COLO668 (cell line): ENCODE measurements at regions not wholly inside any gene's neighbourhood (a gene's known extent, or its start where the extent isn't known, plus 50 kb on each side); places are given as distances from the start of the nearest gene placed in this dataset.
"Not testable (repeated sequence)": the region's sequence is repeated elsewhere in the genome, so short reads cannot be mapped to it uniquely, and the experiment has no call there.

Experiments
- DNase-seq: peaks from one replicate; lab custom pipeline; 2025; ENCODE audit not compliant: unreplicated experiment; lab: John Stamatoyannopoulos, UW

DNA sequence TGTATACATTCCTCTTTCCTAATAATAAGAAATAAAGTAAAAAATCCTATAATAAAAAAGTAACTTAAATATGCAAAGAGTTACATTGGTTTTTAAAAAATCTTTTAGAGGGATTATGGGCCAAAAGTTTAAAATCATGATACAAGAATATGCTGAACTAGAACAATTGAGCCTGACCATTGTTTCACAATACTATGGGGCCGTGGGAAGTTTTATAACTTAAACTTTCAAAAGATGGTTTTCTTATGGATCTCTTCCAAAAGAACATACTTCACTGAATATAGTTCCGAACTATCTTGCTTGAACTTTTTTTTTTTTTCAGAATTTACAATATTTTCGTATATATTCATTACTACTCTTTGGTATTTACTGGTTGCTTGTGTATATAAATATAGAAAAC is 97.6 kb downstream of the NFKBIZ start:
- DNase-seq, result no peak

DNA sequence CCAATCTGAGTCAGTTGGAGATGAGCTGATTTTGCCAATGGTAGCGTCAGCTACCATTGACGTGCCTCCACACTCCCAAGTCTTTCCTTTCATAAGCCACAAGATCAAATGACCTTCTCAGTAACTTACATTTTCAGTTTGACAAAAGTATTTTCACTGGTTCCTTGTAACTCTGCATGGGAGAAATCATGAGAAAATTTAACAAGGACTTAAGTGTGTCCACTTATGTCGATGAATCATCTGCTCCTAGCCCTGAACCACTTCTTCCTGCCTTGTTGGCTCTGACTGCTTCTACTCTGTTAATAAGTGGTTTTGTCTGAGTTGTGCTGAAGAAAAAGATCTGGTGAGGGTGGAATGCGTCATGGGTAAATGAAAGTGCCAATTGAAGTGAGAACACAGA is 101.2 kb downstream of the NFKBIZ start:
- no peak for DNase-seq

- no peak for DNase-seq
Measured at GRCh38 chr3:101950985-101951733, 101.8 kb downstream of the NFKBIZ start.

DNA sequence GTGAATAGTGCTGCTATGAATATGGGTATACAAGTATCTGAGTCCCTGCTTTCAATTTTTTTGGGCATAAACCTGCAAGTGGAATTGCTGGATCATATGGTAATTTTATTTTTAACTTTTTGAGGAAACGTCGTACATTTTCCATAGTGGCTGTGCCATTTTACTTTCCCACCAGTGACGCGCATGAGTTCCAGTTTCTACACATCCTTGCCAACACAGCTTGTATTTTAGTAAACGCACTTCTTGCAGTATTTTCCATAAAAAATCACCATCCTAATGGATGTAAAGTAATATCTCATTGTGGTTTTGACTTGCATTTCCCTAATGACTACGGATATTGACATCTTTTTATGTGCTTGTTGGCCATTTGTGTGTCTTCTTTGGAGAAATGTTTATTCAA is 105.0 kb downstream of the NFKBIZ start:
- no peak for DNase-seq

GRCh38 chr3:101954936-101955335 is 105.6 kb downstream of the NFKBIZ start:
- DNase-seq, result no peak

DNA sequence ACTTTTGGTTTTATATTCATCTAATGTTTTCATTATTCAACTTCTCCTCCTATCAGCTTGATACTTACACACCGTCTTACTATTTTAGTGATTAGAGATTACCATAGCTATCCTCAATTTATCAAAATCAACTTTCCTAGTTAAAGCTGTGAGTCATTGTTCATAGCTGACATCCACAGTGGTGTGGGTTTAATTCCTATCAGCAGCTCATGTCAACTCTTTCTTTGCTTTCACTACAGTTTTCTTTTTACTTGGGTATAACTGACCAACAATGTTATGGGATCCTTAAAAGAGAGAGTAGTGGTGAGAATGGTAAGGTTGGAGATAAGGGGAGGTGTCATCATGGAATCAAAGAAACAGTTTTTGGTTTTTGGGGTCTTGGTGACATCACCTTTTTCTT is 112.7 kb downstream of the NFKBIZ start:
- DNase-seq, result no peak

- no peak for DNase-seq
Measured at GRCh38 chr3:101963902-101964362, 114.6 kb downstream of the NFKBIZ start.

GRCh38 chr3:101964861-101965260 is 115.5 kb downstream of the NFKBIZ start:
- DNase-seq, result no peak

- DNase-seq, result no peak
Measured at GRCh38 chr3:101966226-101966625, 116.9 kb downstream of the NFKBIZ start.

GRCh38 chr3:101970212-101970611 is 120.9 kb downstream of the NFKBIZ start:
- no peak for DNase-seq

DNA sequence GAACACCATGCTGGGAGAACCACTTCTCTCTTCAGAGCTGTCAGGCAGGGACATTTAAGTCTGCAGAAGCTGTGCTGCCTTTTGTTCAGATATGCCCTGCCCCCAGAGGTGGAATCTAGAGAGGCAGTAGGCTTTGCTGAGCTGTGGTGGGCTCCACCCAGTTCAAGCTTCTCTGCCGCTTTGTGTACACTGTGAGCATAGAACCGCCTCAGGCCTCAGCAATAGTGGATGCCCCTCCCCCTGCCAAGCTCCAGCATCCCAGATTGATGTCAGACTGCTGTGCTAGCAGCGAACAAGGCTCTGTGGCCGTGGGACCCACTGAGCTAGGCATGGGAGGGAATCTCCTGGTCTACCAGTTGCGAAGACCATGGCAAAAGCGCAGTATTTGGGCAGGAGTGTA is 121.6 kb downstream of the NFKBIZ start:
- DNase-seq, result no peak

- DNase-seq, result no peak
Measured at GRCh38 chr3:101972430-101973162, 123.3 kb downstream of the NFKBIZ start.

GRCh38 chr3:101973163-101973505 is 123.8 kb downstream of the NFKBIZ start:
- no peak for DNase-seq

DNA sequence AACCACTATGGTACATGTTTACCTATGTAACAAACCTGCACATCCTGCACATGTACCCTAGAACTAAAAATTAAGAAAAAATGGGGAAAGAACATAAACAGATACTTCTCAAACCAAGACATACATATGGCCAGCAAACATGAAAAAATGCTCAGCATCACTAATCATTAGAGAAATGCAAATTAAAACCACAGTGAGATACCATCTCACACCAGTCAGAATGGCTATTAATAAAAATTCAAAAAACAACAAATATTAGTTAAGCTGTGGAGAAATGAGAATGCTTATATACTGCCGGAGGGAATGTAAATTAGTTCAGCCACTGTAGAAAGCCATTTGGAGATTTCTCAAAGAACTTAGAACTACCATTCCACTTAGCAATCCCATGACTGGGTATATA is 126.1 kb downstream of the NFKBIZ start:
- DNase-seq, result not testable (repeated sequence)

DNA sequence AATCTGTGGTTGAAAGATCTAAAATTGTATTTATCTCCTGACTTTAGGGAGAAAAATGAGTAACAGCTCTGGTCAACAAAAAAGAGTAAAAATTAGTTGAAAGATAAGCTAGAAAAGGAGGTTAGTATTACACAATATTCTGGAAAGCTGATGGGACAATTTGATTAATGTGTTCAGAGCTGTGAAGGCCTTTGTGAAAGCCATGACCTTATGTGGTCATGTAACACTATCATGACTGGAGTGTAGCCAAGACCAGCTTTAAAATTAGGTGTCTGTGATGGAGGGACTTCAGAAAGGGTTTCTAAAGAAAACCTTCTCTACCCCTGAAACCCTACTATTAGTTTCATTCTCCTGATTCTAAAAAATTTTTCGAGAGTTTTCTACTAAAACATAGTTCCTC is 127.2 kb downstream of the NFKBIZ start:
- no peak for DNase-seq

GRCh38 chr3:101978348-101978747 is 129.0 kb downstream of the NFKBIZ start:
- no peak for DNase-seq

- DNase-seq, result no peak
Measured at GRCh38 chr3:101979033-101979432, 129.7 kb downstream of the NFKBIZ start.

GRCh38 chr3:101984356-101984755 is 135.0 kb downstream of the NFKBIZ start:
- DNase-seq, result no peak

GRCh38 chr3:101988596-101988995 is 139.3 kb downstream of the NFKBIZ start:
- no peak for DNase-seq

- DNase-seq, result no peak
Measured at GRCh38 chr3:101989578-101990200, 140.4 kb downstream of the NFKBIZ start.

DNA sequence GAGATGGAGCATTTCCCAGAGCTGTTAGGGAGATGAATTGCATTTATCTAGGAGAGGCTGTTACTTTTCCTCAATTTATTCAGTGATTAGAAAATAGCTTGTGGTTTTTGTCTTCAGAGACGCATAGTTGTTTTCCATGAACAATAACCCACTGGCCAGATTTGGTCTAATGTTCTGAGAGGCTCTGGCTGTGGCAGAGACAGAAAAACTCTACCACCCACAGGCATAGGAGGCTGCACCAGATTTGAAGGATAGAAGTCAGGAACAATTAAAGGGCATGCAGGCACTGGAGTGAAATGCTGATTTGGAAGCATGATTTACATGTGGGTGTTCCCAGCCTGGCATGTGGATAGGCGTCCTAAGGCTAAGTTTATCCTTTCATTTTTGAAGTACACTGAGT is 143.5 kb downstream of the NFKBIZ start:
- DNase-seq, result no peak

DNA sequence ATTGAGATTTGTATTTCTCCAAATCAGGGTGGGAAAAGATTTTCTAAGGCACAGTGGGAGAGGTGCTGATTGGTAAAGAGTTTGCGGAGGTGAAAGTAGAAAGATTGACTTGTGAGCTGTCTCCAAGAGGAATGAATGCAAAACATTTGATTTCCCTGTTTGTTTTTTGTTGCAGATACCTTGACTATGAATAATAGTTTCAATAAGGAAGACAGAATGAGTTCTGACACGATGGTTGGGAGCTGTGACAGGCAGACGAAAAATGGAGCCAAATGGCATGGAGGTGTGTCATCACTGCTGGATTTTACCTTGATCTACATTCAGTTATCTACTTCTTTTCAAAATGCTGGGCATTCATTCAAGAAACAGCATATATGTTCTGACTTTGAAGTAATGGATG is 145.1 kb downstream of the NFKBIZ start:
- DNase-seq, result no peak
